GM12878 (cell line): ENCODE measurements at regions not wholly inside any gene's neighbourhood (a gene's known extent, or its start where the extent isn't known, plus 50 kb on each side); places are given as distances from the start of the nearest gene placed in this dataset.

Source experiments
- ATAC-seq: fragments of 200-7000 bp; cut with Tn5 transposase; 3 replicates; pipeline ENCODE4 v1.9.1; 2020; ENCODE audit warnings: mild to moderate bottlenecking, moderate library complexity
- BruUV-seq: library from RNA; stranded (reverse); fragments of 400-500 nt; replicated peaks from 2 replicates; lab custom pipeline; 2021; lab: Mats Ljungman, UMichigan
- CTCF ChIA-PET: fragments of 300-600 bp; sonication (Branson Sonifier 250); formaldehyde crosslinking; extraction: SDS; loops from one replicate; lab custom pipeline; 2021; ENCODE audit warnings: inconsistent platforms; lab: Yijun Ruan, JAX
- POLR2A ChIA-PET: fragments of 350-600 bp; formaldehyde crosslinking; extraction: SDS; loops from one replicate; lab custom pipeline; 2021; ENCODE audit warnings: inconsistent platforms; lab: Charles Lee
- RAD21 ChIA-PET: fragments of 300-600 bp; sonication (Branson Sonifier 250); formaldehyde crosslinking; loops from one replicate; lab custom pipeline; 2023; ENCODE audit warnings: antibody characterized with exemption; ENCODE audit not compliant: unreplicated experiment; lab: Charles Lee
- SMC1A ChIA-PET: fragments of 300-600 bp; sonication (Branson Sonifier 250); formaldehyde crosslinking; loops from one replicate; lab custom pipeline; 2023; ENCODE audit not compliant: unreplicated experiment, uncharacterized antibody; lab: Charles Lee
- DNase-seq: peaks from one replicate; pipeline ENCODE4 v3.0.0-alpha.2; 2011; ENCODE audit warnings: low read depth, low spot score
- FAIRE-seq: peaks from 3 replicates; lab custom pipeline; 2011; peaks lifted over from hg19 to GRCh38; lab: Jason Lieb, UNC
- H2AFZ ChIP-seq: 2 replicates; pipeline ENCODE4 v1.6.0; 2011; ENCODE audit warnings: low read depth, low read length, control low read depth; ENCODE audit not compliant: control insufficient read depth
- H3K27ac ChIP-seq: 2 replicates; pipeline ENCODE4 v1.5.1; 2011; ENCODE audit warnings: control low read depth; ENCODE audit not compliant: control insufficient read depth, insufficient read depth
- H3K27me3 ChIP-seq, 2 experiments: replicated peaks in 1 of 2; 2 replicates each; pipeline versions ENCODE4 v1.6.0 to v1.6.1; 2011; ENCODE audit warnings: low read length in 1 of 2; ENCODE audit not compliant: control insufficient read depth in 2 of 2, insufficient read depth in 2 of 2
- H3K36me3 ChIP-seq, 2 experiments: 2 replicates each; pipeline ENCODE4 v1.5.1; 2011; ENCODE audit warnings: low read length in 1 of 2; ENCODE audit not compliant: control insufficient read depth in 2 of 2, insufficient read depth in 2 of 2
- H3K4me1 ChIP-seq: 2 replicates; pipeline ENCODE4 v1.6.1; 2011; ENCODE audit warnings: mild to moderate bottlenecking, low read length, moderate library complexity, mixed read lengths; ENCODE audit not compliant: control insufficient read depth, insufficient read depth
- H3K4me2 ChIP-seq: 2 replicates; pipeline ENCODE4 v1.6.0; 2011; ENCODE audit warnings: control low read depth; ENCODE audit not compliant: control insufficient read depth, insufficient read depth
- H3K4me3 ChIP-seq: fragments of 200-600 bp; sonication (generic); 2 replicates; pipeline ENCODE4 v1.5.1; 2016
- H3K79me2 ChIP-seq: 2 replicates; pipeline ENCODE4 v1.6.0; 2011; ENCODE audit warnings: low read length; ENCODE audit not compliant: control insufficient read depth, insufficient read depth
- H3K9ac ChIP-seq: 2 replicates; pipeline ENCODE4 v1.8.0; 2011; ENCODE audit warnings: low read length, control low read depth, mixed read lengths; ENCODE audit not compliant: control insufficient read depth, insufficient read depth
- H3K9me3 ChIP-seq: replicated peaks from 3 replicates; pipeline ENCODE4 v1.5.1; 2011; ENCODE audit warnings: mild to moderate bottlenecking, low read length; ENCODE audit not compliant: control insufficient read depth, insufficient read depth
- H4K20me1 ChIP-seq: 2 replicates; pipeline ENCODE4 v1.6.0; 2011; ENCODE audit not compliant: control insufficient read depth, insufficient read depth
- BACH1 ChIP-seq: fragments of 450-650 bp; IDR thresholded peaks from 2 replicates; pipeline ENCODE4 v1.6.1; 2017; ENCODE audit warnings: mild to moderate bottlenecking, borderline replicate concordance
- CREM ChIP-seq: IDR thresholded peaks from 2 replicates; pipeline ENCODE4 v1.6.1; 2014; ENCODE audit warnings: antibody characterized with exemption, low read depth
- ESRRA ChIP-seq: IDR thresholded peaks from 2 replicates; pipeline ENCODE4 v1.6.1; 2012; ENCODE audit warnings: mild to moderate bottlenecking, low read length, improper control_type of control experiment
- FOS ChIP-seq: IDR thresholded peaks from 3 replicates; pipeline ENCODE4 v1.6.1; 2011; ENCODE audit warnings: borderline replicate concordance; ENCODE audit not compliant: insufficient read length; ENCODE audit errors: extremely low read depth
- HDAC2 ChIP-seq: fragments of 200-600 bp; sonication (generic); IDR thresholded peaks from 2 replicates; pipeline ENCODE4 v1.6.1; 2017
- KDM1A ChIP-seq: fragments of 200-600 bp; sonication (generic); IDR thresholded peaks from 2 replicates; pipeline ENCODE4 v1.6.1; 2016; ENCODE audit warnings: borderline replicate concordance
- MTA3 ChIP-seq: IDR thresholded peaks from 2 replicates; pipeline ENCODE4 v1.6.1; 2012; ENCODE audit warnings: low read length, inconsistent platforms, borderline replicate concordance
- MYB ChIP-seq: fragments of 150-350 bp; IDR thresholded peaks from 2 replicates; pipeline ENCODE4 v1.6.1; 2014; ENCODE audit warnings: mild to moderate bottlenecking, low read depth, low read length, borderline replicate concordance
- POU2F2 ChIP-seq: IDR thresholded peaks from 3 replicates; pipeline ENCODE4 v1.6.1; 2011; ENCODE audit warnings: low read depth, mild to moderate bottlenecking, low read length, borderline replicate concordance
- SMARCA5 ChIP-seq: fragments of 450-650 bp; IDR thresholded peaks from 2 replicates; pipeline ENCODE4 v1.6.1; 2017; ENCODE audit warnings: mild to moderate bottlenecking
- SRF ChIP-seq, 2 experiments: IDR thresholded peaks; 2 replicates each; pipeline ENCODE4 v1.6.1; 2011; ENCODE audit warnings: low read depth in 2 of 2, low read length in 2 of 2, mild to moderate bottlenecking in 1 of 2, moderate library complexity in 1 of 2
- TAF1 ChIP-seq: IDR thresholded peaks from 2 replicates; pipeline ENCODE4 v1.6.1; 2011; ENCODE audit warnings: mild to moderate bottlenecking, low read depth, low read length, borderline replicate concordance
- WGBS: methylation state at CpG from one replicate; pipeline ENCODE4 v1.1.6; 2016; ENCODE audit warnings: low lambda C conversion rate; ENCODE audit not compliant: insufficient replicate concordance, insufficient coverage; ENCODE audit errors: missing lambda C conversion rate; 5-methylcytosine and 5-hydroxymethylcytosine counted together
- in situ Hi-C: fragments of 300-500 bp; cut with MboI; formaldehyde crosslinking; loops from 9 replicates; pipeline ENCODE4 v1.14.3; 2018; ENCODE audit warnings: mixed read lengths
- intact Hi-C: fragments of 100-400 bp; cut with micrococcal nuclease; formaldehyde crosslinking; loops from one replicate; pipeline ENCODE4 v1.14.2; 2022; ENCODE audit not compliant: unreplicated experiment
- TF ChIP-seq, protein P1 (sequence below): fragments of 450-650 bp; IDR thresholded peaks from 2 replicates; pipeline ENCODE4 v1.6.1; 2017; ENCODE audit warnings: borderline replicate concordance
- TF ChIP-seq, protein P2 (sequence below): IDR thresholded peaks from 2 replicates; pipeline ENCODE4 v1.6.1; 2011; ENCODE audit warnings: borderline replicate concordance, low read depth, mild to moderate bottlenecking, moderate library complexity, mixed read lengths, low read length; ENCODE audit not compliant: insufficient read depth; ENCODE audit errors: extremely low read length
- TF ChIP-seq, protein P3 (sequence below): fragments of 450-650 bp; conservative IDR thresholded peaks from 2 replicates; pipeline ENCODE4 v1.6.1; 2017; ENCODE audit warnings: mild to moderate bottlenecking, moderate library complexity
- TF ChIP-seq, protein P4 (sequence below): fragments of 150-350 bp; IDR thresholded peaks from 2 replicates; pipeline ENCODE4 v1.6.1; 2016; ENCODE audit warnings: low read depth, low read length

DNA sequence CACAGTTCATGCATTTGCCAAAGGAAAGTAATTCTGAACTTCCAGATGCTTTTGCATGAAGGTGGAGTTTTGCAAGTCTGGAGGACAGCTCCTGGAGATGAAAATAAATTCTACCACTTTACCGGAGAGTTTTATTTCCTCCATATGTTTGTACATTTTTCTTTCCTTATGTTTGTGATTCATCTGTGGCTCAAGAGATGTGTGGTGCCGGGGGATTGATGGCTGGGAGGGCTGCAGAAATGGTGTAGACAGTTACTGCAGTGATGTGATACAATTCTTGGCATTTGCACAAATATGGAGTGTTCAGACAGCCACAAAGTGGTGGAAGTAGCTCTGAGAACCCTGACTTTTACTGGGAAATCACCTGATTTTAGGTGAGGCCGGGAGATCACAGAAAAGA, 58.5 kb upstream of the ASB17 start:
- ATAC-seq: no peak
- BruUV-seq: no TSS peak
- H3K79me2 ChIP-seq: no peaks in the 10 kb centered on the region
- intact Hi-C loops (loop anchor here (2.0 to 5.0 kb wide), 3 partner anchors 82 to 162 kb away; no protein-coding TSS in a partner anchor), in situ Hi-C loops (no loop called here)
- no peak overlapping the region for H3K27ac ChIP-seq
- H4K20me1 ChIP-seq: no peaks in the 10 kb centered on the region
- no peaks in the 10 kb centered on the region for H3K4me1 ChIP-seq
- H3K27me3 ChIP-seq: no peaks in the 10 kb centered on the region
- no peak for DNase-seq
- RAD21 ChIA-PET: interaction anchor here (1.3 to 2.6 kb wide), 3 partner anchors 9 to 162 kb away, joined by 5 to 9 read pairs (median 6); no protein-coding TSS in a partner anchor
- CTCF ChIA-PET: interaction anchor here (0.7 to 6.9 kb wide), 18 partner anchors 10 to 1184 kb away, joined by 3 to 36 read pairs (median 4); no protein-coding TSS in a partner anchor
- H3K36me3 ChIP-seq: no peaks in the 10 kb centered on the region
- H3K4me3 ChIP-seq: no peak overlapping the region
- H3K9me3 ChIP-seq: no peaks in the 10 kb centered on the region
- no peak for TF ChIP-seq TAF1
- no peak for TF ChIP-seq KDM1A
- TF ChIP-seq, protein P1, sequence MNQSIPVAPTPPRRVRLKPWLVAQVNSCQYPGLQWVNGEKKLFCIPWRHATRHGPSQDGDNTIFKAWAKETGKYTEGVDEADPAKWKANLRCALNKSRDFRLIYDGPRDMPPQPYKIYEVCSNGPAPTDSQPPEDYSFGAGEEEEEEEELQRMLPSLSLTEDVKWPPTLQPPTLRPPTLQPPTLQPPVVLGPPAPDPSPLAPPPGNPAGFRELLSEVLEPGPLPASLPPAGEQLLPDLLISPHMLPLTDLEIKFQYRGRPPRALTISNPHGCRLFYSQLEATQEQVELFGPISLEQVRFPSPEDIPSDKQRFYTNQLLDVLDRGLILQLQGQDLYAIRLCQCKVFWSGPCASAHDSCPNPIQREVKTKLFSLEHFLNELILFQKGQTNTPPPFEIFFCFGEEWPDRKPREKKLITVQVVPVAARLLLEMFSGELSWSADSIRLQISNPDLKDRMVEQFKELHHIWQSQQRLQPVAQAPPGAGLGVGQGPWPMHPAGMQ: no peak
- TF ChIP-seq, protein P2, sequence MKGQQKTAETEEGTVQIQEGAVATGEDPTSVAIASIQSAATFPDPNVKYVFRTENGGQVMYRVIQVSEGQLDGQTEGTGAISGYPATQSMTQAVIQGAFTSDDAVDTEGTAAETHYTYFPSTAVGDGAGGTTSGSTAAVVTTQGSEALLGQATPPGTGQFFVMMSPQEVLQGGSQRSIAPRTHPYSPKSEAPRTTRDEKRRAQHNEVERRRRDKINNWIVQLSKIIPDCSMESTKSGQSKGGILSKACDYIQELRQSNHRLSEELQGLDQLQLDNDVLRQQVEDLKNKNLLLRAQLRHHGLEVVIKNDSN: no peak
- TF ChIP-seq, protein P3, sequence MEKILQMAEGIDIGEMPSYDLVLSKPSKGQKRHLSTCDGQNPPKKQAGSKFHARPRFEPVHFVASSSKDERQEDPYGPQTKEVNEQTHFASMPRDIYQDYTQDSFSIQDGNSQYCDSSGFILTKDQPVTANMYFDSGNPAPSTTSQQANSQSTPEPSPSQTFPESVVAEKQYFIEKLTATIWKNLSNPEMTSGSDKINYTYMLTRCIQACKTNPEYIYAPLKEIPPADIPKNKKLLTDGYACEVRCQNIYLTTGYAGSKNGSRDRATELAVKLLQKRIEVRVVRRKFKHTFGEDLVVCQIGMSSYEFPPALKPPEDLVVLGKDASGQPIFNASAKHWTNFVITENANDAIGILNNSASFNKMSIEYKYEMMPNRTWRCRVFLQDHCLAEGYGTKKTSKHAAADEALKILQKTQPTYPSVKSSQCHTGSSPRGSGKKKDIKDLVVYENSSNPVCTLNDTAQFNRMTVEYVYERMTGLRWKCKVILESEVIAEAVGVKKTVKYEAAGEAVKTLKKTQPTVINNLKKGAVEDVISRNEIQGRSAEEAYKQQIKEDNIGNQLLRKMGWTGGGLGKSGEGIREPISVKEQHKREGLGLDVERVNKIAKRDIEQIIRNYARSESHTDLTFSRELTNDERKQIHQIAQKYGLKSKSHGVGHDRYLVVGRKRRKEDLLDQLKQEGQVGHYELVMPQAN: no peak
- no peak for TF ChIP-seq ESRRA
- no peak for TF ChIP-seq MYB
- TF ChIP-seq BACH1: no peak
- TF ChIP-seq CREM: no peak
- no peak for TF ChIP-seq SRF (IDR thresholded peaks at IDR 0.05; ENCODE audit: low read depth in 2 of 2, low read length in 2 of 2)
- TF ChIP-seq, protein P4, sequence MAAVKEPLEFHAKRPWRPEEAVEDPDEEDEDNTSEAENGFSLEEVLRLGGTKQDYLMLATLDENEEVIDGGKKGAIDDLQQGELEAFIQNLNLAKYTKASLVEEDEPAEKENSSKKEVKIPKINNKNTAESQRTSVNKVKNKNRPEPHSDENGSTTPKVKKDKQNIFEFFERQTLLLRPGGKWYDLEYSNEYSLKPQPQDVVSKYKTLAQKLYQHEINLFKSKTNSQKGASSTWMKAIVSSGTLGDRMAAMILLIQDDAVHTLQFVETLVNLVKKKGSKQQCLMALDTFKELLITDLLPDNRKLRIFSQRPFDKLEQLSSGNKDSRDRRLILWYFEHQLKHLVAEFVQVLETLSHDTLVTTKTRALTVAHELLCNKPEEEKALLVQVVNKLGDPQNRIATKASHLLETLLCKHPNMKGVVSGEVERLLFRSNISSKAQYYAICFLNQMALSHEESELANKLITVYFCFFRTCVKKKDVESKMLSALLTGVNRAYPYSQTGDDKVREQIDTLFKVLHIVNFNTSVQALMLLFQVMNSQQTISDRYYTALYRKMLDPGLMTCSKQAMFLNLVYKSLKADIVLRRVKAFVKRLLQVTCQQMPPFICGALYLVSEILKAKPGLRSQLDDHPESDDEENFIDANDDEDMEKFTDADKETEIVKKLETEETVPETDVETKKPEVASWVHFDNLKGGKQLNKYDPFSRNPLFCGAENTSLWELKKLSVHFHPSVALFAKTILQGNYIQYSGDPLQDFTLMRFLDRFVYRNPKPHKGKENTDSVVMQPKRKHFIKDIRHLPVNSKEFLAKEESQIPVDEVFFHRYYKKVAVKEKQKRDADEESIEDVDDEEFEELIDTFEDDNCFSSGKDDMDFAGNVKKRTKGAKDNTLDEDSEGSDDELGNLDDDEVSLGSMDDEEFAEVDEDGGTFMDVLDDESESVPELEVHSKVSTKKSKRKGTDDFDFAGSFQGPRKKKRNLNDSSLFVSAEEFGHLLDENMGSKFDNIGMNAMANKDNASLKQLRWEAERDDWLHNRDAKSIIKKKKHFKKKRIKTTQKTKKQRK: no peak
- no peak for TF ChIP-seq SMARCA5
- TF ChIP-seq HDAC2: no peak
- no peak for TF ChIP-seq POU2F2
- no peak for TF ChIP-seq FOS
- TF ChIP-seq MTA3: no peak
- no peak overlapping the region for H3K4me2 ChIP-seq
- FAIRE-seq: no peak
- SMC1A ChIA-PET: interaction anchor here (1.2 to 2.5 kb wide), 11 partner anchors 10 to 338 kb away, joined by 3 to 12 read pairs (median 4); no protein-coding TSS in a partner anchor
- no peak overlapping the region for H2AFZ ChIP-seq
- POLR2A ChIA-PET: interaction anchor here (1.0 kb wide), 1 partner anchor 9 kb away, joined by 3 read pairs; no protein-coding TSS in a partner anchor
- H3K9ac ChIP-seq: no peak overlapping the region
- 43% methylated on average over 3 of the region's 3 CpGs for WGBS
